HCT116 (cell line): ENCODE measurements at regions not wholly inside any gene's neighbourhood (a gene's known extent, or its start where the extent isn't known, plus 50 kb on each side); places are given as distances from the start of the nearest gene placed in this dataset.

ENCODE experiments used
- ATAC-seq: fragments of 200-7000 bp; cut with Tn5 transposase; 2 replicates; pipeline ENCODE4 v1.9.1; 2020; ENCODE audit warnings: mild to moderate bottlenecking, moderate library complexity
- BruUV-seq: library from RNA; stranded (reverse); fragments of 400-500 nt; replicated peaks from 2 replicates; lab custom pipeline; 2021; lab: Mats Ljungman, UMichigan
- CTCF ChIA-PET: fragments of 300-600 bp; sonication (Branson Sonifier 250); formaldehyde crosslinking; loops from one replicate; lab custom pipeline; 2021; ENCODE audit warnings: antibody characterized with exemption; lab: Charles Lee
- POLR2A ChIA-PET: fragments of 300-600, 350-600 bp; sonication (Branson Sonifier 250); formaldehyde crosslinking; loops from one replicate; lab custom pipeline; 2021; ENCODE audit warnings: antibody characterized with exemption; lab: Charles Lee
- RAD21 ChIA-PET, 2 experiments: fragments of 300-600 bp; sonication (Branson Sonifier 250); formaldehyde crosslinking; loops; one replicate each; lab custom pipeline; 2023; ENCODE audit warnings: low total read pairs in 2 of 2; ENCODE audit not compliant: uncharacterized antibody in 2 of 2, unreplicated experiment in 2 of 2, low non-redundant PET in 1 of 2; lab: Charles Lee
- DNase-seq: peaks from one replicate; pipeline ENCODE4 v3.0.0-alpha.2; 2010; ENCODE audit warnings: low read depth, low spot score
- H2AFZ ChIP-seq: fragments of 200-600 bp; shearing (Covaris generic), sonication (generic); 2 replicates; pipeline ENCODE4 v1.6.1; 2017; ENCODE audit warnings: low read depth, mixed run types, mixed read lengths, antibody characterized with exemption, low read length; ENCODE audit not compliant: poor library complexity, severe bottlenecking
- H3K27ac ChIP-seq: 2 replicates; pipeline ENCODE4 v1.5.1; 2012; ENCODE audit warnings: low read depth, low read length
- H3K27me3 ChIP-seq: fragments of 200-600 bp; sonication (generic); 2 replicates; pipeline ENCODE4 v1.6.1; 2016; ENCODE audit warnings: mixed run types, low read length, mixed read lengths; ENCODE audit not compliant: insufficient read depth
- H3K36me3 ChIP-seq, 2 experiments: fragments of 200-500 bp in 1 of 2; fragments of 200-600 bp in 1 of 2; sonication (Bioruptor generic) in 1 of 2; sonication (generic) in 1 of 2; 2 replicates each; pipeline versions ENCODE4 v1.5.1 to v1.6.1; 2014 to 2016; ENCODE audit warnings: low read length in 2 of 2, inconsistent platforms in 1 of 2, mixed read lengths in 1 of 2, mixed run types in 1 of 2; ENCODE audit not compliant: insufficient read depth in 2 of 2, control insufficient read depth in 1 of 2
- H3K4me1 ChIP-seq, 2 experiments: fragments of 200-600 bp in 1 of 2; sonication (generic) in 1 of 2; 2 replicates each; pipeline versions ENCODE4 v1.5.1 to v1.6.1; 2012 to 2017; ENCODE audit warnings: low read length in 2 of 2, inconsistent platforms in 1 of 2, mild to moderate bottlenecking in 1 of 2, mixed read lengths in 1 of 2, mixed run types in 1 of 2, moderate library complexity in 1 of 2; ENCODE audit not compliant: insufficient read depth in 2 of 2, control insufficient read depth in 1 of 2
- H3K4me2 ChIP-seq: fragments of 200-600 bp; sonication (generic); 2 replicates; pipeline ENCODE4 v1.6.1; 2017; ENCODE audit warnings: mixed run types, low read length, mixed read lengths
- H3K4me3 ChIP-seq, 2 experiments: fragments of 200-600 bp in 1 of 2; sonication (generic) in 1 of 2; replicated peaks in 1 of 2; 2 replicates each; pipeline ENCODE4 v1.5.1; 2011 to 2016; ENCODE audit warnings: low read length in 2 of 2, control low read depth in 1 of 2, low read depth in 1 of 2, mild to moderate bottlenecking in 1 of 2, mixed read lengths in 1 of 2, mixed run types in 1 of 2
- H3K79me2 ChIP-seq: fragments of 200-600 bp; sonication (generic); 2 replicates; pipeline ENCODE4 v1.6.1; 2017; ENCODE audit warnings: mild to moderate bottlenecking, mixed run types, low read length, moderate library complexity, mixed read lengths; ENCODE audit not compliant: insufficient read depth
- H3K9ac ChIP-seq: fragments of 200-600 bp; sonication (generic); 2 replicates; pipeline ENCODE4 v1.6.1; 2016; ENCODE audit warnings: low read length, mixed read lengths
- H3K9me2 ChIP-seq: fragments of 200-600 bp; sonication (generic), shearing (Covaris generic); 2 replicates; pipeline ENCODE4 v1.6.1; 2017; ENCODE audit warnings: mixed run types, mild to moderate bottlenecking, moderate library complexity; ENCODE audit not compliant: insufficient read depth
- H3K9me3 ChIP-seq, 2 experiments: fragments of 200-500 bp in 1 of 2; fragments of 200-600 bp in 1 of 2; sonication (Bioruptor generic) in 1 of 2; sonication (generic) in 1 of 2; 2 replicates each; pipeline ENCODE4 v1.6.1; 2014 to 2017; ENCODE audit warnings: low read length in 2 of 2, mixed read lengths in 2 of 2, inconsistent platforms in 1 of 2, low read depth in 1 of 2, mild to moderate bottlenecking in 1 of 2, mixed run types in 1 of 2, moderate library complexity in 1 of 2; ENCODE audit not compliant: control insufficient read depth in 1 of 2, insufficient read depth in 1 of 2
- H4K20me1 ChIP-seq: fragments of 200-600 bp; sonication (generic), shearing (Covaris generic); 2 replicates; pipeline ENCODE4 v1.6.1; 2017; ENCODE audit warnings: mixed run types, mild to moderate bottlenecking, moderate library complexity; ENCODE audit not compliant: insufficient read depth
- POLR2A ChIP-seq: IDR thresholded peaks from 2 replicates; pipeline ENCODE4 v1.7.0; 2011; ENCODE audit warnings: borderline replicate concordance; ENCODE audit not compliant: insufficient read depth, insufficient read length; ENCODE audit errors: extremely low read depth
- intact Hi-C: fragments of 100-400 bp; cut with micrococcal nuclease; formaldehyde crosslinking; loops from 2 replicates; pipeline ENCODE4 v1.10.0; 2022
- TF ChIP-seq, protein P1 (sequence below): IDR thresholded peaks from 2 replicates; pipeline ENCODE4 v1.6.1; 2012; ENCODE audit warnings: low read depth

DNA sequence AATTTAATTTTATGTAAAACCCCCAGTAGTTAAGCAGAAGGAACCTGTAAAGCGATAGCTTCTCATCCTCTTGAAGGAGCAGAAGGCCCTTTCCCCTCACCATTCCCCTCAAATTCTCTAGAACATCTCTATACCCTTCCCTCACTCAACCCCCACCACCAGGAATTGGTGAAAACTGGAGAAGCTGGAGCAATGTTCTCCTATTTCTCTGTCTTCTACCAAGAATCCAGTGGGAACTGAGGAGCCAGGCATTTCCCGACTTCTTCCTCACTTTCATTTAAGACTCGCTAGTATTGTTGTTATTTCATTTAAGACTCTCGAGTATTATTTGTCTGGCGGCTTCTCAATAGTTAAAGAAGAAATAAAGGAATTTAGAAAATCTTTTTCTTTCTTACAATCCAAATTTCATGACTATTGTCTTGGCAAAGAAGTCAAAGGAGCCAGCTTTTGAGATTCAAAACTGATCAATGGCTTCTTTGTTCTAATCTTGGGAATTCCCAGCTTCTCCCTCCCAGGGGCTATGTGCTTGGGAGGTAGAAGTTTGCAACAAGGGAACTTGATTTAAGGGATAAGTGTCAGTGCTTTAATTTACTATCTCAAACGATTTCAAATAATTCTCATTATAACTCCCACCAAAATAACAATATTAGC is 253.3 kb upstream of the ADGRL2 start:
- peaks cover 0 to 8% of the 10 kb centered on the region in 2 experiments; a peak in 1 of 4 replicates for H3K4me1 ChIP-seq
- ChIA-PET RAD21 (no interaction called here), POLR2A (no interaction called here), CTCF (no interaction called here)
- no peaks in the 10 kb centered on the region for H4K20me1 ChIP-seq
- no TSS peak for BruUV-seq
- H3K36me3 ChIP-seq: no peaks in the 10 kb centered on the region
- no peak overlapping the region for H2AFZ ChIP-seq
- H3K9me2 ChIP-seq: no peaks in the 10 kb centered on the region
- no peaks in the 10 kb centered on the region for H3K27me3 ChIP-seq
- H3K9ac ChIP-seq: no peak overlapping the region
- no peak overlapping the region for H3K27ac ChIP-seq
- DNase-seq: no peak
- no peak overlapping the region for H3K4me3 ChIP-seq
- H3K4me2 ChIP-seq: no peak overlapping the region
- no peaks in the 10 kb centered on the region for H3K9me3 ChIP-seq
- no peak for ATAC-seq
- intact Hi-C loops: no loop called here
- no peak for TF ChIP-seq POLR2A
- TF ChIP-seq, all 23 proteins: peak for 0
- no peaks in the 10 kb centered on the region for H3K79me2 ChIP-seq

- H4K20me1 ChIP-seq: no peaks in the 10 kb centered on the region
- H3K79me2 ChIP-seq: no peaks in the 10 kb centered on the region
- no peaks in the 10 kb centered on the region for H3K36me3 ChIP-seq
- TF ChIP-seq, protein P1, sequence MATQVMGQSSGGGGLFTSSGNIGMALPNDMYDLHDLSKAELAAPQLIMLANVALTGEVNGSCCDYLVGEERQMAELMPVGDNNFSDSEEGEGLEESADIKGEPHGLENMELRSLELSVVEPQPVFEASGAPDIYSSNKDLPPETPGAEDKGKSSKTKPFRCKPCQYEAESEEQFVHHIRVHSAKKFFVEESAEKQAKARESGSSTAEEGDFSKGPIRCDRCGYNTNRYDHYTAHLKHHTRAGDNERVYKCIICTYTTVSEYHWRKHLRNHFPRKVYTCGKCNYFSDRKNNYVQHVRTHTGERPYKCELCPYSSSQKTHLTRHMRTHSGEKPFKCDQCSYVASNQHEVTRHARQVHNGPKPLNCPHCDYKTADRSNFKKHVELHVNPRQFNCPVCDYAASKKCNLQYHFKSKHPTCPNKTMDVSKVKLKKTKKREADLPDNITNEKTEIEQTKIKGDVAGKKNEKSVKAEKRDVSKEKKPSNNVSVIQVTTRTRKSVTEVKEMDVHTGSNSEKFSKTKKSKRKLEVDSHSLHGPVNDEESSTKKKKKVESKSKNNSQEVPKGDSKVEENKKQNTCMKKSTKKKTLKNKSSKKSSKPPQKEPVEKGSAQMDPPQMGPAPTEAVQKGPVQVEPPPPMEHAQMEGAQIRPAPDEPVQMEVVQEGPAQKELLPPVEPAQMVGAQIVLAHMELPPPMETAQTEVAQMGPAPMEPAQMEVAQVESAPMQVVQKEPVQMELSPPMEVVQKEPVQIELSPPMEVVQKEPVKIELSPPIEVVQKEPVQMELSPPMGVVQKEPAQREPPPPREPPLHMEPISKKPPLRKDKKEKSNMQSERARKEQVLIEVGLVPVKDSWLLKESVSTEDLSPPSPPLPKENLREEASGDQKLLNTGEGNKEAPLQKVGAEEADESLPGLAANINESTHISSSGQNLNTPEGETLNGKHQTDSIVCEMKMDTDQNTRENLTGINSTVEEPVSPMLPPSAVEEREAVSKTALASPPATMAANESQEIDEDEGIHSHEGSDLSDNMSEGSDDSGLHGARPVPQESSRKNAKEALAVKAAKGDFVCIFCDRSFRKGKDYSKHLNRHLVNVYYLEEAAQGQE: no peak
- intact Hi-C loops: no loop called here
- no peak overlapping the region for H3K9ac ChIP-seq
- ChIA-PET CTCF (no interaction called here), RAD21 (no interaction called here), POLR2A (no interaction called here)
- no peak overlapping the region for H3K4me3 ChIP-seq
- H2AFZ ChIP-seq: no peak overlapping the region
- BruUV-seq: no TSS peak
- ATAC-seq: no peak
- H3K9me2 ChIP-seq: no peaks in the 10 kb centered on the region
- H3K27me3 ChIP-seq: no peaks in the 10 kb centered on the region
- no peak overlapping the region for H3K4me2 ChIP-seq
- DNase-seq: no peak
- peaks cover 0 to 4% of the 10 kb centered on the region in 2 experiments; a peak in 1 of 4 replicates for H3K4me1 ChIP-seq
- no peak overlapping the region for H3K27ac ChIP-seq
- no peaks in the 10 kb centered on the region for H3K9me3 ChIP-seq
Observed at GRCh38 chr1:81545734-81546133, 255.0 kb upstream of the ADGRL2 start.
